WTC11 (cell line): ENCODE measurements at regions not wholly inside any gene's neighbourhood (a gene's known extent, or its start where the extent isn't known, plus 50 kb on each side); places are given as distances from the start of the nearest gene placed in this dataset.

Experiments
- ATAC-seq: fragments of 200-7000 bp; cut with Tn5 transposase; 2 replicates; pipeline ENCODE4 v1.10.0; 2021; ENCODE audit warnings: mild to moderate bottlenecking, moderate library complexity
- CTCF ChIA-PET: fragments of 300-600 bp; sonication (Branson Sonifier 250); formaldehyde crosslinking; loops from one replicate; lab custom pipeline; 2021; ENCODE audit warnings: antibody characterized with exemption; lab: Charles Lee
- POLR2A ChIA-PET: fragments of 350-600 bp; sonication (Branson Sonifier 250); formaldehyde crosslinking; loops from one replicate; lab custom pipeline; 2021; ENCODE audit warnings: antibody characterized with exemption; lab: Charles Lee
- DNase-seq: peaks from one replicate; pipeline ENCODE4 v3.0.0; 2021; ENCODE audit warnings: low spot score
- H3K27ac Mint-ChIP-seq: 2 replicates; pipeline ENCODE4 v1.8.0; 2021; ENCODE audit warnings: mixed read lengths
- H3K27me3 Mint-ChIP-seq: 2 replicates; pipeline ENCODE4 v1.8.0; 2021; ENCODE audit warnings: low read depth, mild to moderate bottlenecking, moderate library complexity, mixed read lengths
- H3K36me3 Mint-ChIP-seq: 2 replicates; pipeline ENCODE4 v1.8.0; 2021; ENCODE audit warnings: mixed read lengths
- H3K4me1 Mint-ChIP-seq: 2 replicates; pipeline ENCODE4 v1.8.0; 2022; ENCODE audit warnings: mixed read lengths
- H3K4me3 Mint-ChIP-seq: 2 replicates; pipeline ENCODE4 v1.8.0; 2021; ENCODE audit warnings: mild to moderate bottlenecking, moderate library complexity, mixed read lengths
- H3K9me3 Mint-ChIP-seq: 2 replicates; pipeline ENCODE4 v1.8.0; 2021; ENCODE audit warnings: mixed read lengths
- ELF4 ChIP-seq: sonication (generic); formaldehyde crosslinking; IDR thresholded peaks from 2 replicates; pipeline ENCODE4 v1.8.1; 2022; ENCODE audit warnings: low read depth, mild to moderate bottlenecking, moderate library complexity, missing genetic modification reagents
- ETV6 ChIP-seq: sonication (generic); formaldehyde crosslinking; IDR thresholded peaks from 2 replicates; pipeline ENCODE4 v1.8.1; 2022; ENCODE audit warnings: mild to moderate bottlenecking, missing genetic modification reagents
- FOXK1 ChIP-seq: sonication (generic); formaldehyde crosslinking; IDR thresholded peaks from 2 replicates; pipeline ENCODE4 v1.8.0; 2022; ENCODE audit warnings: mild to moderate bottlenecking, moderate library complexity, missing genetic modification reagents
- IRF2 ChIP-seq: sonication (generic); formaldehyde crosslinking; IDR thresholded peaks from 2 replicates; pipeline ENCODE4 v1.8.0; 2022; ENCODE audit warnings: low read depth, missing genetic modification reagents, borderline replicate concordance
- MXD4 ChIP-seq: fragments of 250-450 bp; sonication (Bioruptor Pico); IDR thresholded peaks from 2 replicates; pipeline ENCODE4 v1.8.0; 2021; ENCODE audit warnings: mild to moderate bottlenecking, moderate library complexity, borderline replicate concordance
- MYBL2 ChIP-seq: sonication (generic); formaldehyde crosslinking; IDR thresholded peaks from 2 replicates; pipeline ENCODE4 v1.8.1; 2023; ENCODE audit warnings: mild to moderate bottlenecking, moderate library complexity, missing genetic modification reagents
- NFE2L1 ChIP-seq: sonication (generic); formaldehyde crosslinking; IDR thresholded peaks from 2 replicates; pipeline ENCODE4 v1.8.1; 2023; ENCODE audit warnings: missing genetic modification reagents
- NR1H2 ChIP-seq: sonication (generic); formaldehyde crosslinking; IDR thresholded peaks from 2 replicates; pipeline ENCODE4 v1.9.0; 2021; ENCODE audit warnings: mild to moderate bottlenecking, moderate library complexity, missing genetic modification reagents
- OVOL2 ChIP-seq: fragments of 250-450 bp; sonication (Bioruptor Pico); IDR thresholded peaks from 2 replicates; pipeline ENCODE4 v1.9.0; 2021; ENCODE audit warnings: mild to moderate bottlenecking, borderline replicate concordance
- ZNF138 ChIP-seq: sonication (generic); formaldehyde crosslinking; conservative IDR thresholded peaks from 2 replicates; pipeline ENCODE4 v1.8.1; 2022; ENCODE audit warnings: mild to moderate bottlenecking, moderate library complexity, missing genetic modification reagents
- ZNF232 ChIP-seq: sonication (generic); formaldehyde crosslinking; IDR thresholded peaks from 2 replicates; pipeline ENCODE4 v1.8.0; 2022; ENCODE audit warnings: mild to moderate bottlenecking, missing genetic modification reagents
- ZNF263 ChIP-seq: sonication (generic); formaldehyde crosslinking; IDR thresholded peaks from 2 replicates; pipeline ENCODE4 v1.8.1; 2022; ENCODE audit warnings: low read depth, mild to moderate bottlenecking, moderate library complexity, missing genetic modification reagents
- ZNF396 ChIP-seq: fragments of 250-450 bp; sonication (Bioruptor Pico); IDR thresholded peaks from 2 replicates; pipeline ENCODE4 v1.8.0; 2021; ENCODE audit warnings: mild to moderate bottlenecking, moderate library complexity, borderline replicate concordance
- ZNF423 ChIP-seq: fragments of 250-450 bp; sonication (Bioruptor Pico); IDR thresholded peaks from 2 replicates; pipeline ENCODE4 v2.1.2; 2022; ENCODE audit warnings: mild to moderate bottlenecking, moderate library complexity
- ZNF671 ChIP-seq: fragments of 250-450 bp; sonication (Bioruptor Pico); IDR thresholded peaks from 2 replicates; pipeline ENCODE4 v1.8.0; 2021; ENCODE audit warnings: mild to moderate bottlenecking
- TF ChIP-seq, protein P1 (sequence below): fragments of 250-450 bp; sonication (Bioruptor Pico); IDR thresholded peaks from 2 replicates; pipeline ENCODE4 v1.9.0; 2021; ENCODE audit warnings: mild to moderate bottlenecking
- TF ChIP-seq, protein P2 (sequence below): sonication (generic); formaldehyde crosslinking; conservative IDR thresholded peaks from 2 replicates; pipeline ENCODE4 v1.8.1; 2022; ENCODE audit warnings: mild to moderate bottlenecking, missing genetic modification reagents
- TF ChIP-seq, protein P3 (sequence below): fragments of 250-450 bp; sonication (Bioruptor Pico); IDR thresholded peaks from 2 replicates; pipeline ENCODE4 v1.9.0; 2021; ENCODE audit warnings: mild to moderate bottlenecking, borderline replicate concordance
- TF ChIP-seq, protein P4 (sequence below): sonication (generic); formaldehyde crosslinking; IDR thresholded peaks from 2 replicates; pipeline ENCODE4 v1.8.0; 2023; ENCODE audit warnings: missing genetic modification reagents, mild to moderate bottlenecking, borderline replicate concordance
- TF ChIP-seq, protein P5 (sequence below): sonication (generic); formaldehyde crosslinking; IDR thresholded peaks from 2 replicates; pipeline ENCODE4 v1.8.1; 2023; ENCODE audit warnings: mild to moderate bottlenecking, missing genetic modification reagents
- TF ChIP-seq, protein P6 (sequence below): fragments of 250-450 bp; sonication (Bioruptor Pico); IDR thresholded peaks from 2 replicates; pipeline ENCODE4 v1.9.0; 2021; ENCODE audit warnings: moderate library complexity, mild to moderate bottlenecking, inconsistent platforms, borderline replicate concordance
- TF ChIP-seq, protein P7 (sequence below): fragments of 250-450 bp; sonication (Bioruptor Pico); IDR thresholded peaks from 2 replicates; pipeline ENCODE4 v1.8.0; 2021; ENCODE audit warnings: mild to moderate bottlenecking

DNA sequence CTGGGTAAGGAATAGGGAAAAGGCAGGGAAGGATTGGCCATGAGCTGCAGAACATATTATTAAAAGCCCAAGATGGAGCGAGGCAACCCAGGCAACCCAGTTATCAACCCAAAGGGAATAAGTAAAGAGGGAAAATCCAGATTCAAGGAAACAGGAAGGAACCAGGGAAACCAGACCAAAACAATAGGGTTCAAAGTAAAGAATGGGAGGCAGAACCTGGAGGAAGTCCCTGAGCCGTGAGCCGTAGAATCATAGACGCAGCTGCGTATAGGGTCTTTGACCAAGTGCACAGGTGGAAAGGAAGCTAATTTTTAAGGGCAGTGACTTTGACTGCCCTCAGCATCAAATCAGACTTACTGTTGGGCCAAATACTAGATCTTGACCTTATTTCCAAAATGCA is 98.5 kb upstream of the SRD5A3 start:
- no peaks in the 10 kb centered on the region for H3K27me3 Mint-ChIP-seq
- no peak overlapping the region for H3K27ac Mint-ChIP-seq
- no peaks in the 10 kb centered on the region for H3K36me3 Mint-ChIP-seq
- ATAC-seq (no peak), DNase-seq (no peak)
- 0 out of 2 replicates have a peak, but pooled peaks cover 3% of the 10 kb centered on the region for H3K9me3 Mint-ChIP-seq
- TF ChIP-seq NR1H2 (CRISPR knock-in tag) (no peak), ZNF423 (no peak), ZNF138 (no peak), ETV6 (CRISPR knock-in tag) (no peak), MYBL2 (CRISPR knock-in tag) (no peak), ZNF396 (CRISPR knock-in tag) (no peak), ZNF671 (CRISPR knock-in tag) (no peak)
- TF ChIP-seq, protein P1, sequence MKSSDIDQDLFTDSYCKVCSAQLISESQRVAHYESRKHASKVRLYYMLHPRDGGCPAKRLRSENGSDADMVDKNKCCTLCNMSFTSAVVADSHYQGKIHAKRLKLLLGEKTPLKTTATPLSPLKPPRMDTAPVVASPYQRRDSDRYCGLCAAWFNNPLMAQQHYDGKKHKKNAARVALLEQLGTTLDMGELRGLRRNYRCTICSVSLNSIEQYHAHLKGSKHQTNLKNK (CRISPR knock-in tag), result no peak
- TF ChIP-seq, protein P2, sequence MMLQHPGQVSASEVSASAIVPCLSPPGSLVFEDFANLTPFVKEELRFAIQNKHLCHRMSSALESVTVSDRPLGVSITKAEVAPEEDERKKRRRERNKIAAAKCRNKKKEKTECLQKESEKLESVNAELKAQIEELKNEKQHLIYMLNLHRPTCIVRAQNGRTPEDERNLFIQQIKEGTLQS (CRISPR knock-in tag), result no peak
- TF ChIP-seq, protein P3, sequence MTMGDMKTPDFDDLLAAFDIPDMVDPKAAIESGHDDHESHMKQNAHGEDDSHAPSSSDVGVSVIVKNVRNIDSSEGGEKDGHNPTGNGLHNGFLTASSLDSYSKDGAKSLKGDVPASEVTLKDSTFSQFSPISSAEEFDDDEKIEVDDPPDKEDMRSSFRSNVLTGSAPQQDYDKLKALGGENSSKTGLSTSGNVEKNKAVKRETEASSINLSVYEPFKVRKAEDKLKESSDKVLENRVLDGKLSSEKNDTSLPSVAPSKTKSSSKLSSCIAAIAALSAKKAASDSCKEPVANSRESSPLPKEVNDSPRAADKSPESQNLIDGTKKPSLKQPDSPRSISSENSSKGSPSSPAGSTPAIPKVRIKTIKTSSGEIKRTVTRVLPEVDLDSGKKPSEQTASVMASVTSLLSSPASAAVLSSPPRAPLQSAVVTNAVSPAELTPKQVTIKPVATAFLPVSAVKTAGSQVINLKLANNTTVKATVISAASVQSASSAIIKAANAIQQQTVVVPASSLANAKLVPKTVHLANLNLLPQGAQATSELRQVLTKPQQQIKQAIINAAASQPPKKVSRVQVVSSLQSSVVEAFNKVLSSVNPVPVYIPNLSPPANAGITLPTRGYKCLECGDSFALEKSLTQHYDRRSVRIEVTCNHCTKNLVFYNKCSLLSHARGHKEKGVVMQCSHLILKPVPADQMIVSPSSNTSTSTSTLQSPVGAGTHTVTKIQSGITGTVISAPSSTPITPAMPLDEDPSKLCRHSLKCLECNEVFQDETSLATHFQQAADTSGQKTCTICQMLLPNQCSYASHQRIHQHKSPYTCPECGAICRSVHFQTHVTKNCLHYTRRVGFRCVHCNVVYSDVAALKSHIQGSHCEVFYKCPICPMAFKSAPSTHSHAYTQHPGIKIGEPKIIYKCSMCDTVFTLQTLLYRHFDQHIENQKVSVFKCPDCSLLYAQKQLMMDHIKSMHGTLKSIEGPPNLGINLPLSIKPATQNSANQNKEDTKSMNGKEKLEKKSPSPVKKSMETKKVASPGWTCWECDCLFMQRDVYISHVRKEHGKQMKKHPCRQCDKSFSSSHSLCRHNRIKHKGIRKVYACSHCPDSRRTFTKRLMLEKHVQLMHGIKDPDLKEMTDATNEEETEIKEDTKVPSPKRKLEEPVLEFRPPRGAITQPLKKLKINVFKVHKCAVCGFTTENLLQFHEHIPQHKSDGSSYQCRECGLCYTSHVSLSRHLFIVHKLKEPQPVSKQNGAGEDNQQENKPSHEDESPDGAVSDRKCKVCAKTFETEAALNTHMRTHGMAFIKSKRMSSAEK (CRISPR knock-in tag), result no peak
- TF ChIP-seq, protein P4, sequence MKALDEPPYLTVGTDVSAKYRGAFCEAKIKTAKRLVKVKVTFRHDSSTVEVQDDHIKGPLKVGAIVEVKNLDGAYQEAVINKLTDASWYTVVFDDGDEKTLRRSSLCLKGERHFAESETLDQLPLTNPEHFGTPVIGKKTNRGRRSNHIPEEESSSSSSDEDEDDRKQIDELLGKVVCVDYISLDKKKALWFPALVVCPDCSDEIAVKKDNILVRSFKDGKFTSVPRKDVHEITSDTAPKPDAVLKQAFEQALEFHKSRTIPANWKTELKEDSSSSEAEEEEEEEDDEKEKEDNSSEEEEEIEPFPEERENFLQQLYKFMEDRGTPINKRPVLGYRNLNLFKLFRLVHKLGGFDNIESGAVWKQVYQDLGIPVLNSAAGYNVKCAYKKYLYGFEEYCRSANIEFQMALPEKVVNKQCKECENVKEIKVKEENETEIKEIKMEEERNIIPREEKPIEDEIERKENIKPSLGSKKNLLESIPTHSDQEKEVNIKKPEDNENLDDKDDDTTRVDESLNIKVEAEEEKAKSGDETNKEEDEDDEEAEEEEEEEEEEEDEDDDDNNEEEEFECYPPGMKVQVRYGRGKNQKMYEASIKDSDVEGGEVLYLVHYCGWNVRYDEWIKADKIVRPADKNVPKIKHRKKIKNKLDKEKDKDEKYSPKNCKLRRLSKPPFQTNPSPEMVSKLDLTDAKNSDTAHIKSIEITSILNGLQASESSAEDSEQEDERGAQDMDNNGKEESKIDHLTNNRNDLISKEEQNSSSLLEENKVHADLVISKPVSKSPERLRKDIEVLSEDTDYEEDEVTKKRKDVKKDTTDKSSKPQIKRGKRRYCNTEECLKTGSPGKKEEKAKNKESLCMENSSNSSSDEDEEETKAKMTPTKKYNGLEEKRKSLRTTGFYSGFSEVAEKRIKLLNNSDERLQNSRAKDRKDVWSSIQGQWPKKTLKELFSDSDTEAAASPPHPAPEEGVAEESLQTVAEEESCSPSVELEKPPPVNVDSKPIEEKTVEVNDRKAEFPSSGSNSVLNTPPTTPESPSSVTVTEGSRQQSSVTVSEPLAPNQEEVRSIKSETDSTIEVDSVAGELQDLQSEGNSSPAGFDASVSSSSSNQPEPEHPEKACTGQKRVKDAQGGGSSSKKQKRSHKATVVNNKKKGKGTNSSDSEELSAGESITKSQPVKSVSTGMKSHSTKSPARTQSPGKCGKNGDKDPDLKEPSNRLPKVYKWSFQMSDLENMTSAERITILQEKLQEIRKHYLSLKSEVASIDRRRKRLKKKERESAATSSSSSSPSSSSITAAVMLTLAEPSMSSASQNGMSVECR (CRISPR knock-in tag), result no peak
- TF ChIP-seq, protein P5, sequence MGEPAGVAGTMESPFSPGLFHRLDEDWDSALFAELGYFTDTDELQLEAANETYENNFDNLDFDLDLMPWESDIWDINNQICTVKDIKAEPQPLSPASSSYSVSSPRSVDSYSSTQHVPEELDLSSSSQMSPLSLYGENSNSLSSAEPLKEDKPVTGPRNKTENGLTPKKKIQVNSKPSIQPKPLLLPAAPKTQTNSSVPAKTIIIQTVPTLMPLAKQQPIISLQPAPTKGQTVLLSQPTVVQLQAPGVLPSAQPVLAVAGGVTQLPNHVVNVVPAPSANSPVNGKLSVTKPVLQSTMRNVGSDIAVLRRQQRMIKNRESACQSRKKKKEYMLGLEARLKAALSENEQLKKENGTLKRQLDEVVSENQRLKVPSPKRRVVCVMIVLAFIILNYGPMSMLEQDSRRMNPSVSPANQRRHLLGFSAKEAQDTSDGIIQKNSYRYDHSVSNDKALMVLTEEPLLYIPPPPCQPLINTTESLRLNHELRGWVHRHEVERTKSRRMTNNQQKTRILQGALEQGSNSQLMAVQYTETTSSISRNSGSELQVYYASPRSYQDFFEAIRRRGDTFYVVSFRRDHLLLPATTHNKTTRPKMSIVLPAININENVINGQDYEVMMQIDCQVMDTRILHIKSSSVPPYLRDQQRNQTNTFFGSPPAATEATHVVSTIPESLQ (CRISPR knock-in tag), result no peak
- CTCF ChIA-PET, result interaction anchor here (1.1 kb wide), 1 partner anchor 63 kb away, joined by 3 read pairs; no protein-coding TSS in a partner anchor
- POLR2A ChIA-PET, result no interaction called here
- no peak overlapping the region for H3K4me3 Mint-ChIP-seq
- H3K4me1 Mint-ChIP-seq, result peaks cover 18% of the 10 kb centered on the region

DNA sequence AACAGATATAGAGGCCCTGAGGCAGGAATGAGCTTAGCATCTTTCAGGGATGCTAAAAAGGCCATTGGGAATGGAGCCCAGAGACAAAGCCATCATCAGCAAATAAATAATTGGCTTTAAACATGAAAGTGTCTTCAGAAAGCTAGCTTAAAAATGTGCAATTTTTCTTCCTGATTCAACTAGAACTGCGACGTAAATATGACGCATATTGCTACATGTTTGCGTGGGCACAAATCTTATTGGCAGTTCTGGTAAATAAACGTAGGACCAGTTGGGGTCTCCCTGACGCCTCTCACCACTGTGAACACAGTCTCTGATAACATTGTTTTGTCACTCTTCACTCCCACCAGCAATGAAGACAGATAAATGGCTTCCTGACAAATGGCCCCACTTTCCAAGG is 97.3 kb upstream of the SRD5A3 start:
- Mint-ChIP-seq H3K27me3 (no peaks in the 10 kb centered on the region), H3K27ac (no peak overlapping the region), H3K9me3 (0 out of 2 replicates have a peak, but pooled peaks cover 3% of the 10 kb centered on the region), H3K4me1 (peaks cover 23% of the 10 kb centered on the region), H3K4me3 (no peak overlapping the region), H3K36me3 (no peaks in the 10 kb centered on the region)
- no peak for DNase-seq
- POLR2A ChIA-PET, result no interaction called here
- no peak for ATAC-seq
- CTCF ChIA-PET, result no interaction called here
- TF ChIP-seq ZNF232 (CRISPR knock-in tag) (no peak), ZNF396 (CRISPR knock-in tag) (no peak), FOXK1 (CRISPR knock-in tag) (no peak), ZNF263 (CRISPR knock-in tag) (no peak), ELF4 (CRISPR knock-in tag) (no peak), NFE2L1 (no peak), ZNF138 (no peak), MXD4 (CRISPR knock-in tag) (no peak), NR1H2 (CRISPR knock-in tag) (no peak), IRF2 (CRISPR knock-in tag) (no peak), OVOL2 (CRISPR knock-in tag) (no peak)
- TF ChIP-seq, protein P6, sequence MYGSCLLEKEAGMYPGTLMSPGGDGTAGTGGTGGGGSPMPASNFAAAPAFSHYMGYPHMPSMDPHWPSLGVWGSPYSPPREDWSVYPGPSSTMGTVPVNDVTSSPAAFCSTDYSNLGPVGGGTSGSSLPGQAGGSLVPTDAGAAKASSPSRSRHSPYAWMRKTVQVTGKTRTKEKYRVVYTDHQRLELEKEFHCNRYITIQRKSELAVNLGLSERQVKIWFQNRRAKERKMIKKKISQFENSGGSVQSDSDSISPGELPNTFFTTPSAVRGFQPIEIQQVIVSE (CRISPR knock-in tag), result no peak
- TF ChIP-seq, protein P7, sequence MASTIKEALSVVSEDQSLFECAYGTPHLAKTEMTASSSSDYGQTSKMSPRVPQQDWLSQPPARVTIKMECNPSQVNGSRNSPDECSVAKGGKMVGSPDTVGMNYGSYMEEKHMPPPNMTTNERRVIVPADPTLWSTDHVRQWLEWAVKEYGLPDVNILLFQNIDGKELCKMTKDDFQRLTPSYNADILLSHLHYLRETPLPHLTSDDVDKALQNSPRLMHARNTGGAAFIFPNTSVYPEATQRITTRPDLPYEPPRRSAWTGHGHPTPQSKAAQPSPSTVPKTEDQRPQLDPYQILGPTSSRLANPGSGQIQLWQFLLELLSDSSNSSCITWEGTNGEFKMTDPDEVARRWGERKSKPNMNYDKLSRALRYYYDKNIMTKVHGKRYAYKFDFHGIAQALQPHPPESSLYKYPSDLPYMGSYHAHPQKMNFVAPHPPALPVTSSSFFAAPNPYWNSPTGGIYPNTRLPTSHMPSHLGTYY (CRISPR knock-in tag), result no peak
- TF ChIP-seq, protein P2 (CRISPR knock-in tag), result no peak
